ENCODE measurements at regions not wholly inside any gene's neighbourhood (a gene's known extent, or its start where the extent isn't known, plus 50 kb on each side); places are given as distances from the start of the nearest gene placed in this dataset.

- no peaks in the 10 kb centered on the region for H3K36me3 ChIP-seq
- H3K27me3 ChIP-seq = no peaks in the 10 kb centered on the region
- H3K4me3 ChIP-seq (ENCODE audit: low read depth in 1 of 2, low read length in 1 of 2) = no peak overlapping the region
- H3K27ac ChIP-seq = no peak overlapping the region
- H3K9me3 ChIP-seq = no peaks in the 10 kb centered on the region
- TF ChIP-seq CTCF (IDR thresholded peaks at IDR 0.05) = no peak
- H3K4me1 ChIP-seq (ENCODE audit: control insufficient read depth in 1 of 2, insufficient read depth in 1 of 2, low read depth in 1 of 2, low read length in 1 of 2) = no peaks in the 10 kb centered on the region
These were observed 304.1 kb downstream of the TNS1 start for GRCh38 chr2:217698691-217699090.

- Histone ChIP-seq H3K4me1 (ENCODE audit: control insufficient read depth in 1 of 2, insufficient read depth in 1 of 2, low read depth in 1 of 2, low read length in 1 of 2) (no peaks in the 10 kb centered on the region), H3K4me3 (ENCODE audit: low read depth in 1 of 2, low read length in 1 of 2) (no peak overlapping the region), H3K27ac (no peak overlapping the region), H3K27me3 (no peaks in the 10 kb centered on the region), H3K36me3 (no peaks in the 10 kb centered on the region), H3K9me3 (no peaks in the 10 kb centered on the region)
- TF ChIP-seq CTCF (IDR thresholded peaks at IDR 0.05) = no peak
These were observed 307.7 kb downstream of the TNS1 start for GRCh38 chr2:217695033-217695520.

- H3K27ac ChIP-seq = no peak overlapping the region
- TF ChIP-seq CTCF (IDR thresholded peaks at IDR 0.05) = no peak
- H3K9me3 ChIP-seq = no peaks in the 10 kb centered on the region
- no peaks in the 10 kb centered on the region for H3K36me3 ChIP-seq
- H3K27me3 ChIP-seq = no peaks in the 10 kb centered on the region
- H3K4me3 ChIP-seq (ENCODE audit: low read depth in 1 of 2, low read length in 1 of 2) = no peak overlapping the region
- no peaks in the 10 kb centered on the region for H3K4me1 ChIP-seq (ENCODE audit: control insufficient read depth in 1 of 2, insufficient read depth in 1 of 2, low read depth in 1 of 2, low read length in 1 of 2)
These were observed 308.5 kb downstream of the TNS1 start for GRCh38 chr2:217694291-217694690.

GRCh38 chr2:217693363-217693762, 309.4 kb downstream of the TNS1 start:
- no peak overlapping the region for H3K4me3 ChIP-seq (ENCODE audit: low read depth in 1 of 2, low read length in 1 of 2)
- no peaks in the 10 kb centered on the region for H3K9me3 ChIP-seq

GRCh38 chr2:217691920-217692666, 310.7 kb downstream of the TNS1 start:
- no peak overlapping the region for H3K4me3 ChIP-seq (ENCODE audit: low read depth in 1 of 2, low read length in 1 of 2)
- H3K9me3 ChIP-seq = no peaks in the 10 kb centered on the region
- H3K27ac ChIP-seq = no peak overlapping the region
- no peaks in the 10 kb centered on the region for H3K36me3 ChIP-seq
- no peak for TF ChIP-seq CTCF (IDR thresholded peaks at IDR 0.05)
- no peaks in the 10 kb centered on the region for H3K4me1 ChIP-seq (ENCODE audit: control insufficient read depth in 1 of 2, insufficient read depth in 1 of 2, low read depth in 1 of 2, low read length in 1 of 2)
- no peaks in the 10 kb centered on the region for H3K27me3 ChIP-seq

More at GRCh38 chr2:217693363-217693762, 309.4 kb downstream of the TNS1 start:
- no peak for TF ChIP-seq CTCF (IDR thresholded peaks at IDR 0.05)
- Histone ChIP-seq H3K27ac (no peak overlapping the region), H3K4me1 (ENCODE audit: control insufficient read depth in 1 of 2, insufficient read depth in 1 of 2, low read depth in 1 of 2, low read length in 1 of 2) (no peaks in the 10 kb centered on the region), H3K27me3 (no peaks in the 10 kb centered on the region), H3K36me3 (no peaks in the 10 kb centered on the region)

All from neutrophil (primary cell).